CD4-positive, alpha-beta T cell treated with Interleukin-17A for 4 hours (primary cell): ENCODE measurements at regions not wholly inside any gene's neighbourhood (a gene's known extent, or its start where the extent isn't known, plus 50 kb on each side); places are given as distances from the start of the nearest gene placed in this dataset.

Experiments used
- DNase-seq: peaks from one replicate; pipeline ENCODE4 v3.0.0-alpha.2; 2020; ENCODE audit warnings: mixed read lengths

GRCh38 chr7:145082366-145083161, 246.7 kb upstream of the TPK1 start:
- DNase-seq = no peak

DNA sequence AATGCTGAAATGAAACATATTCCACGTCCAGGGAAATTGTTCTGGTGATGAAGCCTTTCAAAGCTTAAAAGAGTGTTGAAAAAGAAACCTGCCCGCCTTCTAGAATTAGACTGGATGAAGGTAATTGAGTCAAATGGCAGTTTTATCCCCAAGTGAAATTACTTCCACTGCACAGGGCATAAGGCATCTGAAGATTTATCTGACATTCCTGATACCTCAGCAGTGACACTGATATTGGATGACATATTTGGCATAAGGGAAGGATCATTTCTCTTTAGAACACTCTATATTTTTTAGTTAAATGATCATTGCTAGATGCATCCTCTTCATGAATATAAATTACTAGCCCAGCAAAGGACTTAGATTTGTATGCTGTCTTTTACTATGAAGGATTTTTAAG, 229.6 kb upstream of the TPK1 start:
- DNase-seq = no peak

DNA sequence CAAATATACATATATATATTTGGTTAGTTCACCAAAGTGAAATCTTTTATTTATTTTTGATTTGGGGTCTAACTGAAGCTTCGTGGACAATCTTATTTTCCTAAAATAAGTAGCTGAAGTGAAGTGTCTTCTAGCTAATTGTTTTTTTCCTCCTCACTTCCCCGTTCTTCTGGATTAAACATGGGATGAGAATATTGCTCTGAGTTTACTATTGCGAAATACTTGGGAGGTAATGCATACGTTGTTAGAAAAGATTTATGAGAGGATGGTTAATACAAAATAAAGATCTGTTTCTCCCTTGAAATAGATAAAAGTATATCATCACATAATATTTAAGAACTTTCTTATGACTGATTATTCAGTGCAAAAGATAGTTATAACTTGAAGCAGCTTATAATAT, 228.3 kb upstream of the TPK1 start:
- no peak for DNase-seq

DNA sequence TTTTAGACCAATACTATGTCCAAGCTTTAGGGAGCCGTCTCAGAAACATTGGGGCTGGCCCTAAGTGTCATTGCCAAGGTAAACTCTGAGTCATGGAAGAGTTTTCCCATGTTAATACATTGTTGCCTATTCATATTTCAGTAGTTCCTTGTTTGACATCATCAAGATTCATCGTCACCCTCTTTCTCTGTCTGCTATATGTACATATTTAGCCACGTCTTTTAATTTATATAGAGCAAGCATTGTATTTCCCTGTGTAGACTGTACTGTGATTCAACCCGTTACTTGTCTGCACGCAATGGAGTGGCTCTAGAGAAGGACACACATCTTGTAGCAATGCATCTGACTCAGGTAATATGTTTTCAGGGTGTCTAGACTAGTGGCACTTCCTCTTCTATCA, 217.9 kb upstream of the TPK1 start:
- no peak for DNase-seq

DNA sequence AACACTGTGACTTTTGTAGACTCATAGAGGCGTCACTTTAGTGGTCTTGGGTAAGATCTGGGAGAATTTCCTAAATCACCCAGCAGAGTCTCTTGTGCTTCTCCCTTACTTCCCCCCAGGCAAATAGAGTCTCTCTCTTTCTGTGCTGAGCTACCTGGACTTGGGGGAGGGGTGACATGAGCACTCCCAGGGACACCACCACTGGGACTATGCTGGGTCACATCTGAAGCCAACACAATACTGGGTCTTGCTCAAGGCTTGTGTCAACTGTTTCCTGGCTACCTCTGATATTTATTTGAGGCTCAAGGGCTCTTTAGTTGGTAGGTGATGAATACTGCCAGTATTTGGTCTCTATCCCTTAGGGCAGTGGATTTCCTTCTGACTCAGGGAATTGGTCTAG, 214.6 kb upstream of the TPK1 start:
- DNase-seq = no peak

GRCh38 chr7:145036604-145037405, 201.0 kb upstream of the TPK1 start:
- DNase-seq = peak; percentile 47

DNA sequence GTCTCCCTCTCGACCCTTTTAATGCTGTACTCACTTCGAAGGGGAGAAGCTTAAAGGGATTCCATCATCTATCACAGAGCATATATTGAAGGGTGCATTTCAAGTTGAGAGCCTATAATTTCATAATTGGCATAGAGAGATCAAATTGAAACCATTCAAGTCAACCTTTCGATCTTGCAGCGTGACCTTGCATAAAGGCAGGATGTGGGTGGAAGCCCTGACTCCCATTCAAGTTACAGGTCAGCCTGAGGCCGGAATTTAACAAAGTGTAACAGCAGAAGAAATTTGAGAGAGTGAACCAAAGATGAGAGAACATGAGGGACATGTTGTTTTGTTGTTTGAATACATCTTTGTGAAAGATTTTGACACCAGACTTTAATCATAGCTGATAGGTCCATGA, 195.3 kb upstream of the TPK1 start:
- no peak for DNase-seq

DNA sequence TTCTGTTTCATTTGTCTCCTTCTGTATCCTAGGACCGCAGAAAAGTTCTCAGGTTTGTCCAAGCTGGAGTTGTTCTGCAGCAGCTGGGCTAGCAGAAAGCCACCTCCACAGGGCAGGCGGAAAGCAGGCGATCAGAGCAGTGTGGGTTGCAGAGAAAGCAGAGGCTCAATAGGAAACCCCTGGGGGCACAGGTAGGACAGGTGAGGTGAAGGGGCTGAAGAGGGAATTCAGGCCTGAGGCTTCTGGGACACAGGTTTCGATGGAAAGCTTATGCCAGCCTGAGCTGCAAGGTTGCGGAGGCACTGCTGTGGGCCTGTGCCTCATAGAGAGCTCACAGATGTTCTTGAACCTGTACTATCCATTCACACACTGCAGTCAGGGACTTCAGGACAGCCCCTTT, 194.9 kb upstream of the TPK1 start:
- no peak for DNase-seq

DNA sequence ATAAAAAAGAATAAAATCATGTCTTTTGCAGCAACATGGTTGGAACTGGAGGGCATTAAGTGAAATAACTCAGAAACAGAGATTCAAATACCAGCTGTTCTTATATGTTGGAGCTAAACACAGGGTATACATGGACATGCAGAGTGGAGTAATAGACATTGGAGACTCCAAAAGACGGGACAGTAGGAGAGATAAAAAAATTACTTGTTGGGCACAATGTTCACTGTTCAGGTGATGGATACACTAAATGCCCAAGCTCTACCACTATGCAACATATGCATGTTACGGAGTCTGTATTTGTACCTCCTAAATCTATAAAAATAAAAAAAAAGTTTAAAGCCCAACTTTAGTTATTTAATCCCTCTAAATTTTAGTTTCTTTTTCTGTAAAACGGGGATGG, 184.6 kb upstream of the TPK1 start:
- DNase-seq = no peak

GRCh38 chr7:145016068-145016467, 180.2 kb upstream of the TPK1 start:
- DNase-seq = no peak

DNA sequence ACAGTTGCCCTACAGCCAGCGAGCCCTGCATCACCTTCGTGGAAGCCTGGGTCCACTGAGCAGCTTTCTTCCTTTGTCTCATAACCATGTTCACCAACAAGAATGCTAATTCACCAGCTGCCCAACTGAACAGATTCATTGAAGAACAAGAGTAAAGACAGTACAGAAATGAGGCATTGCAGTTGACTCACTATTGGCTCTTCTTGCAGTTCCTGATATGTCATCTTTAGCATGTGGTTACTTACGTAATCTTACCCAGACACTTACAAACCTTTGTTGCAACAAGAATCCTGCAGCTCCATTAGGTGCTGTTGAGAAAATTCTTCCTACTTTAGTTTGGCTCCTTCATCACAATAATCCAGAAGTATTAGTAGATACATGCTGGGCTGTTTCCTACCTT, 174.0 kb upstream of the TPK1 start:
- DNase-seq = no peak

DNA sequence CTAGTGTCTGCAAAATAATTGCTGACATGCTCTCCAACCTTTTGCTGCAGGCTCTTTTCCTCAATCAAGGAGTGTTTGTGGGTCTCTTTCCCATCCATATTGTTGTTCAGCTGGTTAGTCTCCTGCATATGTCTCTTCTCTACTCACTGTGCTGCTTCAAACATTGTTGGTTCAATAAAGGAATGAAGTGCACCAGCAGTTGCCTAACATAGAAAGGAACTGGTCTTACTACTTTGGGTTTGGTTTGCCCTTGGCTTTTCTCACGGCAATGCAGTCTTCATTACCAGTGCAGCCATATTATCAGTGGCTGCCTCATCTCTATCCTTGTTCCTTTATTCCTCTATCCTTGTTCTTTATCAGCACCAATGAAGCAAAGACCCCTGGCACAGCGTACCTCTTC, 169.7 kb upstream of the TPK1 start:
- DNase-seq = no peak

GRCh38 chr7:144997512-144997911, 161.7 kb upstream of the TPK1 start:
- no peak for DNase-seq

DNA sequence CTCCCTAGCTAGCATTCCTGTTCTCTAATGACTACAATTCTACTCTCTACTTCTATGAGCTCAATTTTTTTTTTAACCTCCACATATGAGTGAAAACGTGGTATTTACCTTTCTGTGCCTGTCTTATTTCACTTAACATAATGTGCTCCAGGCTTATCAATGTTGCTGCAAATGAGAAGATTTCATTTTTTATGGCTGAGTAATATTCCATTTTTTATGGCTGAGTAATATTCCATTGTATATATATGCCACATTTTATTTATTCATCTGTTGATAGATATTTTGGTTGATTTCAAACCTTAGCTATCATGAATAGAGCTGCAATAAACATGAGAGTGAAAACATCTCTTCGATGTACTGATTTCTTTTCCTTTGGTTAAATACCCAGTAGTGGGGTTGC, 159.6 kb upstream of the TPK1 start:
- no peak for DNase-seq

GRCh38 chr7:144991041-144991440, 155.2 kb upstream of the TPK1 start:
- no peak for DNase-seq

- no peak for DNase-seq
Observed at GRCh38 chr7:144987686-144988085, 151.8 kb upstream of the TPK1 start.

GRCh38 chr7:144982133-144982532, 146.3 kb upstream of the TPK1 start:
- DNase-seq = no peak

DNA sequence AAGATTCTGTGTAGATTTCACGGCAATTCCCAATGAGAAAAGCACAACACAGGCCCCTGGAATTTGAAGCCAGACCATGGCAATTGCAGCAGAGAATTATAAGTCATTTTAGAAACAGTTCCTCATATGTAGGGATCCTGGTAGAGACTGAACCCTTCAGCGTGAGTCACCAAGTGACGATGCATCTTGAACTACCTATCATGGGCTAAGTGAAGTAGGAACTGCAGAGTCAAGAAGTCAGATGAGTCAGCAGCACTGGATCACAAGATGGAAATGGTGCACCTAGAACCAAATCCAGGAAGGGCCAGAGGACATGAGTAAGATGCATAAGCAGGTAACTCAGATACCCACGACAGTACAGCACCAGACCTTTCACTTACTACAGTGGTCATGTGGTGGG, 140.0 kb upstream of the TPK1 start:
- no peak for DNase-seq

GRCh38 chr7:144969787-144970186, 133.9 kb upstream of the TPK1 start:
- no peak for DNase-seq

GRCh38 chr7:144960763-144961162, 124.9 kb upstream of the TPK1 start:
- no peak for DNase-seq

- DNase-seq = no peak
Observed at GRCh38 chr7:144957998-144958397, 122.1 kb upstream of the TPK1 start.

DNA sequence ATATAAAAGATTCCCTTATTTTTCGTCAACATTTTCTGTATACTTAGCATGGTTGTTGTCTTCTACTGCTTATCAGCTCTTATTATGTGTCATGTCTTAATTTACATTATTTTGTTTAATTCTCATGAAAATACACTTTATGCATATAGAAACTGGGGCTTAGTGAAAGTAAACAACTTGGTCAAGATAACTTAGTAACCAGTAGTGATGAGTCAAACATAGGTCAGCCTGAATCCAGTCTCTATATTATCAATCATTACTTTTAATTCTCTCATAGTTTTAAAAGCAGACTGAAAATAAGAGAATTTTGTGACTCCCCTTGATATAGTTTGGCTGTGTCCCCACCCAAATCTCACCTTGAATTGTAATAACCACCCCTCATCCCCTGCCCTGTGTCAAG, 119.6 kb upstream of the TPK1 start:
- DNase-seq = no peak

DNA sequence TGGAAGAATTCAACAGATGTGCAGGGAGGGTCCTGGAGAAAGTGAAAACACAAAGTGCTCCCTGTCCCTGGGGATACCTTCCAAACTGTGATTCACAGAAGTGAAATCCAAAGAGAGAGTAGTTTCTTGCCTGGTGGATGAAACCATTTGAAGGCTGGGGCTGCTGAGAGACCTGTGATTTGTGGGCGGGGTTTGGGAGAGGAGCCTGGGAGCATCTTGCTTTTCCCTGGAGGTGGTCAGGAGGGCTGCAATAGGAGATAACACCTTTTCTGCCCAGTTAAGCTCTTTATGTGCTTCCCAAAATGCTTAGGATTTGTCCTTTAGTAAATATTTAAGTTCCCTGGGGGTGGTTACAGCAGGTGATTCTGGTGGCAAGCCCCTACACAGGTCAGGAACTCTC, 105.3 kb upstream of the TPK1 start:
- no peak for DNase-seq

GRCh38 chr7:144937199-144937598, 101.3 kb upstream of the TPK1 start:
- DNase-seq = no peak

- DNase-seq = no peak
Observed at GRCh38 chr7:144936314-144936713, 100.5 kb upstream of the TPK1 start.
